Ovary (tissue), 7 donors: ENCODE measurements at regions not wholly inside any gene's neighbourhood (a gene's known extent, or its start where the extent isn't known, plus 50 kb on each side); places are given as distances from the start of the nearest gene placed in this dataset.

Experiments
- DNase-seq, 5 donors: peaks; one replicate each; pipeline ENCODE4 v3.0.0-alpha.2; 2019 to 2020
- H3K27ac ChIP-seq, 2 donors: fragments of 200-600 bp; one replicate each; pipeline versions ENCODE4 v1.5.1 to v1.8.0; 2019 to 2022
- H3K27me3 ChIP-seq: fragments of 200-600 bp; one replicate; pipeline ENCODE4 v1.8.0; 2022
- H3K36me3 ChIP-seq: fragments of 200-600 bp; sonication (generic); one replicate; pipeline ENCODE4 v1.5.1; 2019
- H3K4me1 ChIP-seq: one replicate; pipeline ENCODE4 v1.8.1; 2013; ENCODE audit warnings: mild to moderate bottlenecking, moderate library complexity; ENCODE audit not compliant: insufficient read depth
- H3K4me3 ChIP-seq: fragments of 200-600 bp; sonication (generic); one replicate; pipeline ENCODE4 v1.5.1; 2017
- H3K9me3 ChIP-seq, 2 donors: fragments of 200-600 bp in 1 of 2; sonication (generic) in 1 of 2; one replicate each; pipeline versions ENCODE4 v1.5.1 to v1.8.1; 2013 to 2019; ENCODE audit warnings: mild to moderate bottlenecking in 1 of 2, moderate library complexity in 1 of 2
- CTCF ChIP-seq, 3 donors: fragments of 450-650 bp in 2 of 3; fragments of 200-600 bp in 1 of 3; IDR thresholded peaks; one replicate each; pipeline versions ENCODE4 v1.5.1 to v1.8.0; 2016 to 2022; ENCODE audit warnings: antibody characterized with exemption in 3 of 3, mild to moderate bottlenecking in 1 of 3
- EP300 ChIP-seq: sonication (generic); formaldehyde crosslinking; IDR thresholded peaks from one replicate; pipeline ENCODE4 v1.6.1; 2017; ENCODE audit warnings: antibody characterized with exemption
- POLR2A ChIP-seq: fragments of 450-650 bp; IDR thresholded peaks from one replicate; pipeline ENCODE4 v1.6.1; 2017; ENCODE audit warnings: antibody characterized with exemption, mild to moderate bottlenecking, moderate library complexity
- WGBS, 3 donors: extraction: QIAGEN DNeasy Blood & Tissue Kit in 1 of 3; methylation state at CpG; one replicate each; pipeline versions ENCODE4 v1.1.5 to v1.1.7; 2013 to 2017; 5-methylcytosine and 5-hydroxymethylcytosine counted together
- intact Hi-C, 4 donors: fragments of 100-400 bp; cut with DNase I; formaldehyde crosslinking; loops; one replicate each; pipeline versions ENCODE4 v1.11.0 to v1.15.1; 2022 to 2023
- donor health status: DM: no; HTN: no; CAD: no; lungs with moderate emphysema.
- donor health status: DM: no; HTN: no; CAD: no.
- donor health status: Bipolar disorder and iron deficiency.
- donor health status: DM: no; HTN: no; CAD: no.
- donor health status: DM: yes; HTN: yes; CAD: no.

- 87 to 92% (median 89%) methylated on average over 5 of the region's 5 CpGs for WGBS, 3 donors
- no peak for TF ChIP-seq POLR2A
- no peak for TF ChIP-seq EP300
- H3K9me3 ChIP-seq = no peaks in the 10 kb centered on the region
- H3K36me3 ChIP-seq = no peaks in the 10 kb centered on the region
- H3K27me3 ChIP-seq = no peaks in the 10 kb centered on the region
- no peak overlapping the region for H3K27ac ChIP-seq
- no peak overlapping the region for H3K4me3 ChIP-seq
- intact Hi-C loops = no loop called here
- DNase-seq = no peak
- H3K4me1 ChIP-seq = no peaks in the 10 kb centered on the region
Observed at GRCh38 chr5:107204413-107204812, 466.3 kb downstream of the EFNA5 start.

DNA sequence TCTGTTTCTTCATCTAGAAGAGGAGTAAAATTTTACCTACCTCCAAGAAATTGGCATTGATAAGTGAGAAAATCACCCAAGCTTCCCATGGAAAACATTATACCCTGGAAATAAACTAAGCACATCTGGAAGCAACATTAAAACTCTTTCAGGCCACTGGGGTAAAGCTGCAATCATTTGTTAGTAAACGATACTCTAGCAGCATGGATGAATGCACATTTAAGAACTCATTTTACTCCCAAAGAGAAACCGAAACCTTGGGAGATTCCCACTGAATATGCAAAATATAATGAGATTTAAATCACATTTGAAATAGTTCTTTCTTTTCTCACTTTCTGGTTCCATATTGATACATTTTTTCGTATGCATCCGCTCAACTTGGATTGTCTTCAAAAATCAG, 467.5 kb downstream of the EFNA5 start:
- intact Hi-C loops = no loop called here
- Histone ChIP-seq H3K4me3 (no peak overlapping the region), H3K4me1 (no peaks in the 10 kb centered on the region), H3K27me3 (no peaks in the 10 kb centered on the region), H3K27ac (no peak overlapping the region), H3K9me3 (no peaks in the 10 kb centered on the region), H3K36me3 (no peaks in the 10 kb centered on the region)
- no peak for TF ChIP-seq POLR2A
- no peak for TF ChIP-seq EP300
- TF ChIP-seq CTCF (IDR thresholded peaks at IDR 0.05) = no peak
- 90 to 92% (median 90%) methylated on average over 4 of the region's 4 CpGs for WGBS, 3 donors
- DNase-seq = no peak

GRCh38 chr5:107199756-107200155, 471.0 kb downstream of the EFNA5 start:
- Histone ChIP-seq H3K36me3 (no peaks in the 10 kb centered on the region), H3K27me3 (no peaks in the 10 kb centered on the region), H3K4me1 (no peaks in the 10 kb centered on the region), H3K9me3 (no peaks in the 10 kb centered on the region), H3K4me3 (no peak overlapping the region), H3K27ac (no peak overlapping the region)
- TF ChIP-seq POLR2A = no peak
- TF ChIP-seq CTCF (IDR thresholded peaks at IDR 0.05) = no peak
- TF ChIP-seq EP300 = no peak
- intact Hi-C loops = no loop called here
- no peak for DNase-seq
- WGBS, 3 donors = 91 to 96% (median 92%) methylated on average over 4 of the region's 4 CpGs

- intact Hi-C loops = loop anchor here in 1 of 4 donors (1.0 kb wide), 1 partner anchor 18 kb away; no protein-coding TSS in a partner anchor
- H3K9me3 ChIP-seq = no peaks in the 10 kb centered on the region
- no peaks in the 10 kb centered on the region for H3K36me3 ChIP-seq
- no peak overlapping the region for H3K4me3 ChIP-seq
- H3K27ac ChIP-seq = no peak overlapping the region
- H3K4me1 ChIP-seq = no peaks in the 10 kb centered on the region
- 80 to 84% (median 81%) methylated on average over 4 of the region's 4 CpGs for WGBS, 3 donors
- no peak for DNase-seq
- no peaks in the 10 kb centered on the region for H3K27me3 ChIP-seq
- TF ChIP-seq CTCF (IDR thresholded peaks at IDR 0.05) (no peak), EP300 (no peak), POLR2A (no peak)
Observed at GRCh38 chr5:107196500-107197059, 474.2 kb downstream of the EFNA5 start.

GRCh38 chr5:107195890-107196395, 474.8 kb downstream of the EFNA5 start:
- H3K4me1 ChIP-seq = no peaks in the 10 kb centered on the region
- no peaks in the 10 kb centered on the region for H3K27me3 ChIP-seq
- intact Hi-C loops = loop anchor here in 1 of 4 donors (1.0 kb wide), 1 partner anchor 18 kb away; no protein-coding TSS in a partner anchor
- no peak for TF ChIP-seq POLR2A
- no peak for TF ChIP-seq CTCF (IDR thresholded peaks at IDR 0.05)
- TF ChIP-seq EP300 = no peak
- H3K27ac ChIP-seq = no peak overlapping the region
- no peaks in the 10 kb centered on the region for H3K9me3 ChIP-seq
- no peak overlapping the region for H3K4me3 ChIP-seq
- DNase-seq = no peak
- WGBS, 3 donors = 91 to 92% (median 92%) methylated on average over 6 of the region's 6 CpGs
- H3K36me3 ChIP-seq = no peaks in the 10 kb centered on the region
